ENCODE measurements at regions not wholly inside any gene's neighbourhood (a gene's known extent, or its start where the extent isn't known, plus 50 kb on each side); places are given as distances from the start of the nearest gene placed in this dataset.
"Not testable (repeated sequence)": the region's sequence is repeated elsewhere in the genome, so short reads cannot be mapped to it uniquely, and the experiment has no call there.

DNA sequence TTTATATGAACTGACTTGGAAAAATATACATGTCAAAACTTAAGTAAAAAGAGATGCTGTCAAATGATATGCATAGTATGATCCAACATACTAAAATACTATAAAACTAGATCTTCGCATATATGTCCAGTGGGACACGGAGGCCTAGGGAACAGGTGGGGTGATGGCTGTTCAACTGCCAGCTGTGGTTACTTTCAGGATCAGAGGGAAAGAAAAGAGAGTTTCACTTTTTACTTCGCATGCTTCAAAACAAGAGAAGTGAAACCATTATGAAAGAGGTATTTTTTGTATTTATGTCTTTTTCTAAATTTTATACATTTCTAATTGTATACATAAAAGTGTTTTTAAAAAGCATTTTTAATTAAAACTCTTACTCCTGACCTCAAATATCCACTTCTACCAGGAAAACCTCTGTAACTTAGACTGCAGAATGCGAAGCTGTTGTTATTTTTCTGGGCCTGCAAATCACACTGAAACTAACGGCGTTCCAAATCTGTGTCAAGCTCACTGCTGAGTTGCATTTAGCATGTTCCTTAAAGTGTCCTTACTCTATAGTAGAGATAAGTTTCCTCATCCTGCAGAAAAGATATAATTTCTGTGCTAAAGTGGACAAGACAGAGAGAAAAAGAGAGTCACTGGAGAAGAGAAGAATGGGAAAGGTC, 97.8 kb upstream of the SLC35G4 start:
- DNase-seq: no peak

DNA sequence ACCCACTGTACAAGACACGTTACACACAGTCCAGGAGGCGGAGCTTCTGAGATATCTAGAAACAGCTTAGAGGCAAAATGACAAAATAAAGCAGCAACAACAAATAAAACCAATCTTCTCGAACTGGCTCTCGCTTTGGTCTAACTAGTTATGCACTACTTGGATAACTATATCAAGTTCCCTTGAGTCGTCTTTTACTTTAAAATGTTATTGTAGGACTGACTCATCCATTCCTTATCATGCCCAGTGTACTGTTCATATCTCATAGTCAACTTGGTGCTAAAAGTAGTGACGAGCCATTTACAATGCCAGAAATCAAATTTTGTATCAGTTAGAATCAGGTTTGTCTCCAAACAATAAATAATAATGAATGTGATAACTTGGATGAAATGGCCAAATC, 102.5 kb upstream of the SLC35G4 start:
- no peak for DNase-seq

GRCh38 chr18:11505993-11506392, 103.4 kb upstream of the SLC35G4 start:
- DNase-seq: no peak

GRCh38 chr18:11504962-11505361, 104.4 kb upstream of the SLC35G4 start:
- no peak for DNase-seq

DNA sequence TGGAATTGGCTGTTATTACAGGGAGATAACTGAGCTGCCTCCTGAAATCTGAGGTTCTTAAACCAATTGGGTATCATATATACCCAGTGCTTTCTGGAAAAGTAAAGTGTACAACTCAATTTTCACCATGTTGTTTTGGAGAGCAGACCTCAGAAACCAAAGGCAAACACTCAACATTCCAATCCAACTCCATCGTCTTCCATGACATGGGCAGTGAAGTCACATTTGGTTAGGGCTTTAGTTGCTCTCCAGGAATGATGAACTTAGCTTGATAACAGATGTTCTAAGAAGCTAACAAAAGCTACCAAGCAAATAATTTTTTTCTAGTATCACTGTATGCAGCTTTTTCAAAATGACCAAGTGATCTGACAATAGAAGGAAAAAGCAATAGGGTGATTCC, 107.0 kb upstream of the SLC35G4 start:
- no peak for DNase-seq

GRCh38 chr18:11501352-11501751, 108.0 kb upstream of the SLC35G4 start:
- DNase-seq: no peak

DNA sequence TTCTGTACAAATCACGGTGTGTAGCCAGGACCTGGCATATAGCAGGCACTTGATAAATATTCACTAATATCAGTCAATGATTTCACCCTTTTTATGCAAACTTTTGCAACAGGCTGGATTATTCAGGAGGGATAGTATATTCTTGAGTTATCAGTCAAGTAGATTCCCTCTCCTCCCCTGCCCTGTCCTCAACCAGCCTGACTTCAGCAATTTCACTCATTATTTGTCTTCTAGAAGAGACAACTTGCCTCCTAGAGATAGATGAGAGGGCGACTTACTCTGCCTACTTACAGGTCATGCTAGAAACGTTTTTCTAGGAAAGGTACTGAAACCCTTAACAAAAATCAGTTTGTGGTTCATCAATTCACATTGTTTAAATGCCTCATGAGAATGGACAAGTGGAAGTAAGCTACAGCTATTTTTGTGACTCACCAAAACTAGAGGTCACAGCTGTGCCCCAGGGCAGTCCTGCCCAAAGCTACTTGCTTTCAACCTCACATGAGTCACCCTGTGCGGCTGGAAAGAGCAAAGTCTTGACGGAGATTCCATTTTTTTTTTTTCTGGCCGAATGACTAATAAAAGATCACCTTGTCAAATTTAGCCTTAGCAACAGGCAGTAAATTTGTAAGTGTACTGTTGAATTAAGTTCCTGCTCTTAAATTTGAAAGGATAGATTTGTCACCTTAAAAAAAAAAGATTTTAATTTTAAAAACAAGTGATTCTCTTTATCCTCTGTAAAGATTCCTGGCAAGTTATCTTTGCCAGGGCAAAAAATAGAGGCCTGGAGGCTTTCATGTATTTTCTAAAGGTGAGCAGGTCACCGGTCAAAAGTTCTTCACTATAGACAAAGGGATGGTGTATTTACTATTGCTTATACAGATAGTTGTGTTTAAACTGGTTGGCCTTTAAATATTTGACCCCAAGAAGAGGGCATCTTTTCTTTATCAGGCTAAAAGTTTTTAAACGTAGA, 109.0 kb upstream of the SLC35G4 start:
- no peak for DNase-seq

DNA sequence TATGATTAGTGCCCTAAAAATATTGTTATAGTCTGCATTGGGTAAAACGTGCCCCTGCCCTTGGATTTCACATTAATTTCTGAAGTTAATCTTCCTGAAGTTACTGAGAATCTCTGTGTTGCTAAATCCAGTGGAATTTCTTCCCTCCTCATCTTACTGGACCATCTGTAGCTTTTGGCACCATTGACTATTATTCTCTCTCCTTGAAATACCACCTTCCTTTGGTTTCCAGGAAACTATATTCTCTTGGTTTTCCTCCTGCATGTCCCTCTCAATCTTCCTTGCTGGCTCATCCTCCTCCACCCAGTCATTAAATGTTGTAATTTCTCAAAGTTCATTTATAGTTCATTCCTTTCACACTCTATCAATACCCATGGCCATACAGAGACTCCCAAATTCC, 110.6 kb upstream of the SLC35G4 start:
- DNase-seq: no peak

DNA sequence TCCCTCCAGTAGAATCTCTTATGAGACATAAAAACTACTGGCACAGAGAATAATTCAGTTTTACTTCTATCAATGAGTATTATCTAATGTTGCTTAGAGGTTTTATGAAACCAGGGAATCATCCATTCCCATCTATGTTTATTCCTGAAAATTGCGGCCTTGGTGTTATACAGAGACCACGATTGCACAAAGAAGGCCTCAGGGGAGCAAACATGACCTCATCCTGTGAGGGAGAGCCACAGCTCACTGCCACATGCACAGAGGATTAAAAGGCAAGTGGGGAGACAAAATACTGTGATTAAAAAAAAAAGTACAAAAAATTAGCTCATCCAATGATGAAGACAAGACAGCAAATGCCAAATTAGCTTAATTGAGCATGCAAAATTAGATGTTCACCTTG, 111.8 kb upstream of the SLC35G4 start:
- no peak for DNase-seq

GRCh38 chr18:11496526-11497172, 112.7 kb upstream of the SLC35G4 start:
- no peak for DNase-seq

- no peak for DNase-seq
Observed at GRCh38 chr18:11495441-11495840, 114.0 kb upstream of the SLC35G4 start.

- DNase-seq: no peak
Observed at GRCh38 chr18:11494107-11494506, 115.3 kb upstream of the SLC35G4 start.

- DNase-seq: no peak
Observed at GRCh38 chr18:11489266-11489899, 120.0 kb upstream of the SLC35G4 start.

- no peak for DNase-seq
Observed at GRCh38 chr18:11488175-11488574, 121.2 kb upstream of the SLC35G4 start.

- no peak for DNase-seq
Observed at GRCh38 chr18:11487390-11487789, 122.0 kb upstream of the SLC35G4 start.

DNA sequence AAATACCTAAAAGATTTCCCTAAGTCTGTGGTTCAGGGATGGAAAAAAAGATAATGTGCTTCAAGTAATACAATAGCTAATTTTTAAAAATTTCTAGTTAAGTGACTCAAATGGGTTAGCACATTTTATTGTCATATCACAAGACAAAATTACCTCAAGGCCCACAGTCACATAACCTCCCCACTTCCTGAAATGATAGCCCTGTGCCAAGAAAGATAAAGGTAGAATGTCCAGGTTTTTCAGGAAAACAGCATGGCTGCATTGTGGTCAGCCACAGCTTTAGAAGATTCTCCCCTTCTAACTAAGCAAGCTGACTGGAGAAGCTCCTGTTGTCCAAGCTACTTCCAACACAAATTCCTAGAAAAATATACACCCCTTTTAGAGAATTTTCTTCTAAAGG, 127.1 kb upstream of the SLC35G4 start:
- DNase-seq: no peak

- DNase-seq: no peak
Observed at GRCh38 chr18:11480692-11481091, 128.7 kb upstream of the SLC35G4 start.

DNA sequence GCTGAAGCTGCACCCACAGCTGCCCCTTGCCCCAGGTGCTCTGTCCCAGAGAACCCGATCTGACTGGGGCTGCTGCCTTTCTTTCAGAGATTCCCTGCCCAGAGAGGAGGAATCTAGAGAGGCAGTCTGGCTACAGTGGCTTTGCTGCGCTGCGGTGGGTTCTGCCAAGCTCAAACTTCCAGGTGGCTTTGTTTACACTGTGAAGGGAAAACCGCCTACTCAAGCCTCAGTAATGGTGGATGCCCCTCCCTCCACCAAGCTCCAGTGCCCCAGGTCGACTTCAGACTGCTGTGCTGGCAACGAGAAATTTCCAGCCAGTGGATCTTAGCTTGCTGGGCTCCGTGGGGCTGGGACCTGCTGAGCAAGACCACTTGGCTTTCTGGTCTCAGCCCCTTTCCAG, 130.4 kb upstream of the SLC35G4 start:
- not testable (repeated sequence) for DNase-seq

GRCh38 chr18:11470941-11471340, 138.5 kb upstream of the SLC35G4 start:
- no peak for DNase-seq

DNA sequence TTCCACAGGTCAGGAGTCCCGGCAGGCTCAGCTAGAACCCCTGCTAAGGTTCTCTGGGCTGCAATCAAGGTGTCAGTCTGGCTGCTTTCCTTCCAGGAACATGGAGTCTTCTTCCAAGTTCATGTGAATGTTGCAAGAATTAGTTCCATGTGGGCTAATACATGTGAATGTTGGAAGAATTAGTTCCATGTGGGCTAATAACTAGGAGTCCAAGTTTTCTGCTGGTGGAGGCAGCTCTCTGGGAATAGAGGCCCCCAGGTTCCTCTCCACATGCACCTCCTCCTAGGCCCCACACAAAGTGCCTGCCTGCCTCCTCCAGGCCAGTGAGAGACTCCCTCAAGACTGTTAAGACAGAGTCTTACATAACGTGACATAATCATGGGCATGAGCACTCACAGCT, 140.8 kb upstream of the SLC35G4 start:
- DNase-seq: no peak

GRCh38 chr18:11468120-11468519, 141.3 kb upstream of the SLC35G4 start:
- DNase-seq: no peak

DNA sequence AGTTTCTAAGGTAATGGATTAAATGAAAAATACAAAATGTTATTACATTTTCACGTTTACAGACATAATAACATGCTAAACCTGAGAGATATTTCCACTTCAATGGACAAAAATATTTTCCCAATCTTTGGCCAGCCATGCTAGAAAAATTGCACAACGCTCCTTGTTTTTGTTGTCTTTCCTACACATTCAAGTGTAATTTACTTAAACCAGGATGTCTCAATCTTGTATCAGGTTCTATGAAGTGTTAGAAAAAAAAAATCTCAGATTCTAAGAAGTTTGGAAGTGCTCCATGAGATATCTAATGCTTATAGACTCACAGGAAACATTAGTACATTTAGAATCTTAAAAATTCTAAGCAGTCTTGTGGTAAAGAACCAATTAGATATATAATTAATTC, 141.8 kb upstream of the SLC35G4 start:
- DNase-seq: no peak

DNA sequence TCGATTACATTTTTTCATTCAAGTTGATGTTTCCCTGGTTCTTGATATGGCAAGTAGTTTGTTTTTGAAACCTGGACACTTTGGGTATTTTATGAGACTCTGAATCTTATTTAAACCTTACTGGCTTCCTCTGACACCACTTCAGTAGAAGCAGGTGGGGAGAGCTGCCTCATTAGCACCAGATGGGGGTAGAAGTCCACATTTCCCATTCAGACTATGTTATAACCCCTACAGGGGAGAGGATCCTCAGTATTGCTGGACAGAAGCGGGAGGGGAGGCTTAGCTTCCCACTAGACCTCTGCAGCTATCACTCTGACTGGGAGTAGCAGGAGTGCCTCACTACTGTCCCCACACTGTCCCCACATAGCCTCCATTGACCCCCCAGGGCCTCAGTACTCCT, 145.3 kb upstream of the SLC35G4 start:
- DNase-seq: no peak

Data from GF-D8 (cell line).